ENCODE measurements at regions not wholly inside any gene's neighbourhood (a gene's known extent, or its start where the extent isn't known, plus 50 kb on each side); places are given as distances from the start of the nearest gene placed in this dataset.

GRCh38 chr5:173455599-173455957 is 127.4 kb upstream of the STC2 start:
- TF ChIP-seq, protein P1, sequence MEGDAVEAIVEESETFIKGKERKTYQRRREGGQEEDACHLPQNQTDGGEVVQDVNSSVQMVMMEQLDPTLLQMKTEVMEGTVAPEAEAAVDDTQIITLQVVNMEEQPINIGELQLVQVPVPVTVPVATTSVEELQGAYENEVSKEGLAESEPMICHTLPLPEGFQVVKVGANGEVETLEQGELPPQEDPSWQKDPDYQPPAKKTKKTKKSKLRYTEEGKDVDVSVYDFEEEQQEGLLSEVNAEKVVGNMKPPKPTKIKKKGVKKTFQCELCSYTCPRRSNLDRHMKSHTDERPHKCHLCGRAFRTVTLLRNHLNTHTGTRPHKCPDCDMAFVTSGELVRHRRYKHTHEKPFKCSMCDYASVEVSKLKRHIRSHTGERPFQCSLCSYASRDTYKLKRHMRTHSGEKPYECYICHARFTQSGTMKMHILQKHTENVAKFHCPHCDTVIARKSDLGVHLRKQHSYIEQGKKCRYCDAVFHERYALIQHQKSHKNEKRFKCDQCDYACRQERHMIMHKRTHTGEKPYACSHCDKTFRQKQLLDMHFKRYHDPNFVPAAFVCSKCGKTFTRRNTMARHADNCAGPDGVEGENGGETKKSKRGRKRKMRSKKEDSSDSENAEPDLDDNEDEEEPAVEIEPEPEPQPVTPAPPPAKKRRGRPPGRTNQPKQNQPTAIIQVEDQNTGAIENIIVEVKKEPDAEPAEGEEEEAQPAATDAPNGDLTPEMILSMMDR (IDR thresholded peaks at IDR 0.05; ENCODE audit: insufficient read depth, low read length, poor library complexity, severe bottlenecking): no peak
- TF ChIP-seq EZH2phosphoT487 (conservative IDR thresholded peaks at IDR 0.05; ENCODE audit: low read length): no peak

Measured in SU-DHL-6 (cell line).